GM23248 (cell line): ENCODE measurements at regions not wholly inside any gene's neighbourhood (a gene's known extent, or its start where the extent isn't known, plus 50 kb on each side); places are given as distances from the start of the nearest gene placed in this dataset.

Experiments used
- DNase-seq: peaks from one replicate; pipeline ENCODE4 v3.0.0-alpha.2; 2015
- H2AFZ ChIP-seq: fragments of 200-600 bp; sonication (generic); 2 replicates; pipeline ENCODE4 v1.6.1; 2016; ENCODE audit warnings: antibody characterized with exemption
- H3F3A ChIP-seq: fragments of 200-600 bp; sonication (generic); 2 replicates; pipeline ENCODE4 v1.6.1; 2016; ENCODE audit warnings: mild to moderate bottlenecking, antibody characterized with exemption, mixed run types; ENCODE audit not compliant: insufficient read depth
- H3K27ac ChIP-seq: fragments of 200-600 bp; sonication (generic); 2 replicates; pipeline ENCODE4 v1.5.1; 2016; ENCODE audit warnings: mild to moderate bottlenecking
- H3K27me3 ChIP-seq: fragments of 200-600 bp; sonication (generic); replicated peaks from 2 replicates; pipeline ENCODE4 v1.6.1; 2016; ENCODE audit warnings: mild to moderate bottlenecking; ENCODE audit not compliant: insufficient read depth
- H3K36me3 ChIP-seq: fragments of 200-600 bp; sonication (generic); 2 replicates; pipeline ENCODE4 v1.6.1; 2016; ENCODE audit warnings: low read depth, mild to moderate bottlenecking
- H3K4me1 ChIP-seq: fragments of 200-600 bp; sonication (generic); 2 replicates; pipeline ENCODE4 v1.6.1; 2016; ENCODE audit warnings: mild to moderate bottlenecking; ENCODE audit not compliant: insufficient read depth
- H3K4me2 ChIP-seq: fragments of 200-600 bp; sonication (generic); one replicate; pipeline ENCODE4 v1.6.1; 2016; ENCODE audit warnings: mild to moderate bottlenecking; ENCODE audit not compliant: unreplicated experiment
- H3K4me3 ChIP-seq: fragments of 200-600 bp; sonication (generic); 2 replicates; pipeline ENCODE4 v1.5.1; 2016; ENCODE audit warnings: mild to moderate bottlenecking
- H3K79me2 ChIP-seq: fragments of 200-600 bp; sonication (generic); 2 replicates; pipeline ENCODE4 v1.6.1; 2016; ENCODE audit warnings: mild to moderate bottlenecking; ENCODE audit not compliant: insufficient read depth
- H3K9ac ChIP-seq: fragments of 200-600 bp; sonication (generic); 2 replicates; pipeline ENCODE4 v1.6.1; 2016; ENCODE audit warnings: mild to moderate bottlenecking
- H3K9me2 ChIP-seq: fragments of 200-600 bp; sonication (generic); 2 replicates; pipeline ENCODE4 v1.6.1; 2016; ENCODE audit warnings: mixed run types, mild to moderate bottlenecking, moderate library complexity; ENCODE audit not compliant: insufficient read depth
- H3K9me3 ChIP-seq: fragments of 200-600 bp; sonication (generic); one replicate; pipeline ENCODE4 v1.6.1; 2017; ENCODE audit warnings: low read depth
- H4K20me1 ChIP-seq: fragments of 200-600 bp; sonication (generic); 2 replicates; pipeline ENCODE4 v1.6.0; 2016; ENCODE audit not compliant: insufficient read depth
- EZH2 ChIP-seq: fragments of 200-600 bp; sonication (generic); IDR thresholded peaks from 2 replicates; pipeline ENCODE4 v1.6.1; 2018; ENCODE audit warnings: antibody characterized with exemption, mild to moderate bottlenecking; ENCODE audit not compliant: insufficient read depth, poor library complexity, severe bottlenecking
- EZH2phosphoT487 ChIP-seq: fragments of 200-600 bp; sonication (generic); IDR thresholded peaks from 2 replicates; pipeline ENCODE4 v1.6.1; 2018; ENCODE audit warnings: antibody characterized with exemption, moderate library complexity, mild to moderate bottlenecking, low read depth; ENCODE audit not compliant: insufficient read depth
- WGBS, 2 experiments: methylation state at CpG; one replicate each; pipeline ENCODE4 v1.1.6; 2015 to 2017; ENCODE audit warnings: low lambda C conversion rate in 2 of 2, low coverage in 1 of 2; ENCODE audit errors: missing lambda C conversion rate in 2 of 2; 5-methylcytosine and 5-hydroxymethylcytosine counted together
- in situ Hi-C: fragments of 300-500 bp; cut with MboI; formaldehyde crosslinking; loops from 2 replicates; pipeline ENCODE4 v1.15.0; 2020

GRCh38 chr16:52756812-52757517, 210.0 kb upstream of the TOX3 start:
- in situ Hi-C loops: no loop called here
- H3K4me2 ChIP-seq: no peak overlapping the region
- WGBS, 2 experiments: 32 to 41% methylated on average over 2 of the region's 2 CpGs
- H3K27me3 ChIP-seq: no peaks in the 10 kb centered on the region
- H3K36me3 ChIP-seq: no peaks in the 10 kb centered on the region
- no peak for DNase-seq
- no peaks in the 10 kb centered on the region for H3K9me2 ChIP-seq
- no peak overlapping the region for H3K4me3 ChIP-seq
- no peaks in the 10 kb centered on the region for H3K79me2 ChIP-seq
- H3K9me3 ChIP-seq: no peaks in the 10 kb centered on the region
- H3K27ac ChIP-seq: no peak overlapping the region
- H3K9ac ChIP-seq: no peak overlapping the region
- H3F3A ChIP-seq: no peaks in the 10 kb centered on the region
- no peaks in the 10 kb centered on the region for H4K20me1 ChIP-seq
- TF ChIP-seq EZH2phosphoT487: no peak
- no peak for TF ChIP-seq EZH2
- H2AFZ ChIP-seq: no peak overlapping the region
- no peaks in the 10 kb centered on the region for H3K4me1 ChIP-seq

- H3K36me3 ChIP-seq: no peaks in the 10 kb centered on the region
- H3K27ac ChIP-seq: no peak overlapping the region
- in situ Hi-C loops: no loop called here
- TF ChIP-seq EZH2phosphoT487 (no peak), EZH2 (no peak)
- no peaks in the 10 kb centered on the region for H3K79me2 ChIP-seq
- WGBS, 2 experiments: 17 to 19% methylated on average over 1 of the region's 1 CpG
- no peaks in the 10 kb centered on the region for H3K4me1 ChIP-seq
- no peaks in the 10 kb centered on the region for H3K9me3 ChIP-seq
- no peak overlapping the region for H3K4me3 ChIP-seq
- no peak for DNase-seq
- H3F3A ChIP-seq: no peaks in the 10 kb centered on the region
- H3K27me3 ChIP-seq: no peaks in the 10 kb centered on the region
- no peak overlapping the region for H3K4me2 ChIP-seq
- H3K9ac ChIP-seq: no peak overlapping the region
- H2AFZ ChIP-seq: no peak overlapping the region
- H3K9me2 ChIP-seq: no peaks in the 10 kb centered on the region
- H4K20me1 ChIP-seq: no peaks in the 10 kb centered on the region
Measured at GRCh38 chr16:52755396-52755795, 208.5 kb upstream of the TOX3 start.

GRCh38 chr16:52751035-52751434, 204.1 kb upstream of the TOX3 start:
- no peak overlapping the region for H3K9ac ChIP-seq
- no peak overlapping the region for H3K4me2 ChIP-seq
- no peaks in the 10 kb centered on the region for H3K79me2 ChIP-seq
- no peaks in the 10 kb centered on the region for H3K27me3 ChIP-seq
- H2AFZ ChIP-seq: no peak overlapping the region
- no peaks in the 10 kb centered on the region for H3K4me1 ChIP-seq
- H3K36me3 ChIP-seq: no peaks in the 10 kb centered on the region
- H3K27ac ChIP-seq: no peak overlapping the region
- no peaks in the 10 kb centered on the region for H3K9me3 ChIP-seq
- H4K20me1 ChIP-seq: no peaks in the 10 kb centered on the region
- no peaks in the 10 kb centered on the region for H3F3A ChIP-seq
- H3K9me2 ChIP-seq: no peaks in the 10 kb centered on the region
- TF ChIP-seq EZH2phosphoT487: no peak
- TF ChIP-seq EZH2: no peak
- H3K4me3 ChIP-seq: no peak overlapping the region
- DNase-seq: no peak
- in situ Hi-C loops: no loop called here

GRCh38 chr16:52748741-52749140, 201.8 kb upstream of the TOX3 start:
- no peak for TF ChIP-seq EZH2phosphoT487
- no peak for TF ChIP-seq EZH2
- Histone ChIP-seq H3F3A (no peaks in the 10 kb centered on the region), H3K9ac (no peak overlapping the region), H3K27me3 (no peaks in the 10 kb centered on the region), H3K4me2 (no peak overlapping the region), H4K20me1 (no peaks in the 10 kb centered on the region), H2AFZ (no peak overlapping the region), H3K36me3 (no peaks in the 10 kb centered on the region), H3K4me1 (no peaks in the 10 kb centered on the region), H3K79me2 (no peaks in the 10 kb centered on the region), H3K9me2 (no peaks in the 10 kb centered on the region), H3K9me3 (no peaks in the 10 kb centered on the region), H3K27ac (no peak overlapping the region), H3K4me3 (no peak overlapping the region)
- 25 to 27% methylated on average over 4 of the region's 4 CpGs for WGBS, 2 experiments
- DNase-seq: no peak
- in situ Hi-C loops: no loop called here

- Histone ChIP-seq H3K4me2 (no peak overlapping the region), H3K9me3 (no peaks in the 10 kb centered on the region), H3K9me2 (no peaks in the 10 kb centered on the region), H4K20me1 (no peaks in the 10 kb centered on the region), H2AFZ (no peak overlapping the region), H3K4me1 (no peaks in the 10 kb centered on the region), H3K79me2 (no peaks in the 10 kb centered on the region), H3K27me3 (no peaks in the 10 kb centered on the region), H3K27ac (no peak overlapping the region), H3F3A (no peaks in the 10 kb centered on the region), H3K36me3 (no peaks in the 10 kb centered on the region), H3K9ac (no peak overlapping the region), H3K4me3 (no peak overlapping the region)
- no peak for DNase-seq
- in situ Hi-C loops: no loop called here
- TF ChIP-seq EZH2: no peak
- no peak for TF ChIP-seq EZH2phosphoT487
- WGBS, 2 experiments: 8 to 22% methylated on average over 2 of the region's 2 CpGs
Measured at GRCh38 chr16:52747088-52747595, 200.2 kb upstream of the TOX3 start.
